ENCODE measurements at regions not wholly inside any gene's neighbourhood (a gene's known extent, or its start where the extent isn't known, plus 50 kb on each side); places are given as distances from the start of the nearest gene placed in this dataset.
"Not testable (repeated sequence)": the region's sequence is repeated elsewhere in the genome, so short reads cannot be mapped to it uniquely, and the experiment has no call there.

DNA sequence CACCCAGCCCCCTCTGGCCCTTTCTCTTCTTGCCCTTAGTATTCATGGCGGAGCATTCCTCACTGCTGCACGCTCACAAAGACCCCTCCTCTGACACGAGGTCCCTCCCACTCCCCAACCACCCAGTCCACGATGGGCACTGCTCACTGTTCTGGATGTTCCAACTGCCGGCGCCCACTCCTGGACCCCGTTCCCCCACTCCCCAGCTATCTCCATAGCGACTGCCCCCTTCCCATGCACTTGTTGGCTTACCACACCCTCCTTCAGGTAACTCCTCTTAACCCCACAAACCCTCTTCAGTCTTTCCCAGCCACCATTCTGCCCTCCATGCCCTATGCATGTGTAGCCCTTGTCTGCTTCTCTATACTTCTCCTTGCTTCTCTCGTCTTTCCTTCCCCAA, 961.5 kb upstream of the DEFB115 start:
- not testable (repeated sequence) for DNase-seq (ENCODE audit: low read depth)

GRCh38 chr20:30297878-30298595, 959.4 kb upstream of the DEFB115 start:
- not testable (repeated sequence) for DNase-seq (ENCODE audit: low read depth)

DNA sequence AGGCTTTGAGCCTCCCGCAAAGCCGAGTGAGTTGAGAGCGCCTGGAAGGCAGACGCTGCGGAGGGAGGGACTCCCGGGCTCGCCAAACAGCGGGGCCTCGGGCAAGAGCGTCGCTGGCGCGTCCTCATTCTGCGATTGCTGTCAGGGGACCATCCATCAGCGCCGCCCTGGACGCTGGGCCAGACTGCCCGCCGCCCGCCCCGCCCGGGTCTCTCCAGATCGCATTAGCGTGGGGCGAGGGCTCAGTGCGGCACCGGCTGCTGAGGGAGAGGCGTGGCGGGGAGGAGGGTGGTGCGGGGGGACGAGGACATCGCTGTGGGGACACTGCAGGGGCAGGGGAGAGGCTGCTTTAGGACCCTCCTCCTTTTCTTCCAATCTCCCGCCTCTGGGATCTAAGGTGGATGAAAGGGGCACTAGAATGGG, 957.2 kb upstream of the DEFB115 start:
- not testable (repeated sequence) for DNase-seq (ENCODE audit: low read depth)

GRCh38 chr20:30302786-30303185, 954.7 kb upstream of the DEFB115 start:
- not testable (repeated sequence) for DNase-seq (ENCODE audit: low read depth)

- DNase-seq (ENCODE audit: low read depth) = not testable (repeated sequence)
Observed at GRCh38 chr20:30309938-30310337, 947.5 kb upstream of the DEFB115 start.

GRCh38 chr20:30310385-30310784, 947.1 kb upstream of the DEFB115 start:
- not testable (repeated sequence) for DNase-seq (ENCODE audit: low read depth)

- not testable (repeated sequence) for DNase-seq (ENCODE audit: low read depth)
Observed at GRCh38 chr20:30312220-30312619, 945.2 kb upstream of the DEFB115 start.

- DNase-seq (ENCODE audit: low read depth) = not testable (repeated sequence)
Observed at GRCh38 chr20:30313660-30314059, 943.8 kb upstream of the DEFB115 start.

GRCh38 chr20:30316063-30316462, 941.4 kb upstream of the DEFB115 start:
- not testable (repeated sequence) for DNase-seq (ENCODE audit: low read depth)

DNA sequence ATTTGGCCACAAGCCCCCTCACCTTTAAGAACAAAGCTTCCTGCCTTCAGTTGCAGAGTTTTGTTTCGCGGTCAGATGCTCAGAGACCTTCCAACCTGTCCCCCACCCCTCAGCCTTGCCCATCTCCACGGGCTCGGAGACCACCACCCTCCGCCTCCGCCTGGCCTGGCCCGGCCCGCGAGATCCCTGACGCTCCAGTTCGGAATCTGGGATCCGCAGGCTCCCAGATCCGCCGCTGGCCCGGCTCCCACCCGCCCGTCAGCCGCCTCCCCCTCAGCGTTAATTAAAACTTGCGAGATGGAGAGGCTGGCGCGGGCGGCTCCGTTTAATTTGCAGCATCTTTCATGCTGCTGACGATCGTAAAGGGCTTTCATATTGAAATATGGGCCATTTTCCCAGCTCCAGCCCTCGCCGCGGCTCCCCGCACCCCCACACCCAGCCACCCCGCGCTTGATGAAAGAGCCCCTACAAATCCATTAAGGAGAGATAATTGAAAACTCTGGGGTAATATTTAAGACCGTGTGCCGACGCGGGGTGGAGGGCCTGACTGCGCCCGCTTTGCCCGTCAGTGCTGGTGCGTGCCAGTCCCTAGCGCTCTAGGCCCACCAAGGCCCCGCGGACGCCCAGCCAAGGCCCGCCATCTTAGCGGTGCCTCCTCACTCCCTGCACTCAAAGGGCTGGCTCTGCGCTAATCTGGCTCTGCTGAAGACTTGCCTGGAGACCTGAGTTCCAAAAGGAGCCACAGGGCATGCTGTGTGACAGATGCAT, 940.7 kb upstream of the DEFB115 start:
- DNase-seq (ENCODE audit: low read depth) = not testable (repeated sequence)

DNA sequence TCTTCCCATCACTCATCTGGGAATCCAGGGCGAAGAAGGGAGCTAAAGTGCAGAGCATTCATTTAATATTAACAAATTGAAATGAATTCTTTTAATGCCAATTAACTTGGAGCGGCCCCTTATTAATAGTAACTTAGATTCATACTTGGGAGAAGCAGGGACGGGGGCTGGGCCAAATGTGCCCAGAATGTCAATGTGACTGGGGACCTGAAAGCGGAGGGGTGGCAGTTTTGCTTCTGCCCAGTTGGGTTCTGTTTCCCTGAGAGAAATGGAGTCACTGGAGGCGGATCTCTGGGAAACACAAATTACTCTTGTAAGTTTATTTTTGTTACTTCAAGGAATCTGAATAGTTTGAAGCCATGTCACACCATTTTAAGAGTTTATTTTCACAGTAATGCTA, 923.7 kb upstream of the DEFB115 start:
- not testable (repeated sequence) for DNase-seq (ENCODE audit: low read depth)

GRCh38 chr20:30337556-30337955, 919.9 kb upstream of the DEFB115 start:
- DNase-seq (ENCODE audit: low read depth) = not testable (repeated sequence)

DNA sequence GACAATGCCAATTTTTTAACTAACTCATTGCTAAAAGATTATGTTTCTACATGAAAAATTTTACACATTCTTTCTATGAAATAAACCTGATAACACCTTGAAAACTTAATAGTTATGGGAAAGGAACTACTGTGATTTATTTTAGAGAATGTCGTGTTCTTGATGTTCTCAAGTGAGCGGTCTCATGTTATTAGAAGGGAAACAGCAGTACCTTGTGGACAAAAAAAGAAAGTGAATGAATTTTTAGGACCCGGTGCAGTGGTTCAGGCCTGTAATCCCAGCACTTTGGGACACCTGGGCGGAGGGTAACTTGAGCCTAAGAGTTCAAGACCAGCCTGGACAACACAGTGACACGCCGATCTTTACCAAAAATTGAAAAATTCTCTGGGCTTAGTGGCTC, 908.5 kb upstream of the DEFB115 start:
- not testable (repeated sequence) for DNase-seq (ENCODE audit: low read depth)

DNA sequence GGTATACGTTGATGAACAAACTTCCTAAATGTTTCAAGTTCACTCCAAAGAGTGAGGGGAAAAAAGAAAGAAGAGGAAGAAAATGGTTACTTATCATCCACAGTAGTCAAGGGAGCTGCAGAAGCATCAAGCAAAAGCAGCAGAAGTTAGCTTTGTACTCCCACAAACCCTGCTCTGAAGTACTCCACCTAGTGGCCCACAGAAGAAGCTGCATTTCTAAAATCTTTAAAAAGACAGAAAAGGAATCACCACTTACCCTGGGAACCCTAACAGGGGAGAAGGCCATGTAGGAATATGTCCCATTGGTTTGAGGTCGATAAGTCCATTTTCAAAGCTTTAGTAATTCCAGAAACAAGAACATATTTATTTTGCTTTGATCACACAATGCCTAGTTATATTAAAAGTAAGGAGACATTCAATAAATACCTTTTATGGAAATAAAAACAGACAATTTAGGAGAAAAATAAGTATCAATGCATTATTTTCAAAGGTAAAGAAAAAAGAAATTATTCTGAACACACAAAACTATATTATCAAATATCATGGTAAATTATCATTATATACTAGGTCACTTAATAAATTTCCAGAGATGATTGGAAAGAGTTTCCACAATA, 900.5 kb upstream of the DEFB115 start:
- DNase-seq (ENCODE audit: low read depth) = not testable (repeated sequence)

DNA sequence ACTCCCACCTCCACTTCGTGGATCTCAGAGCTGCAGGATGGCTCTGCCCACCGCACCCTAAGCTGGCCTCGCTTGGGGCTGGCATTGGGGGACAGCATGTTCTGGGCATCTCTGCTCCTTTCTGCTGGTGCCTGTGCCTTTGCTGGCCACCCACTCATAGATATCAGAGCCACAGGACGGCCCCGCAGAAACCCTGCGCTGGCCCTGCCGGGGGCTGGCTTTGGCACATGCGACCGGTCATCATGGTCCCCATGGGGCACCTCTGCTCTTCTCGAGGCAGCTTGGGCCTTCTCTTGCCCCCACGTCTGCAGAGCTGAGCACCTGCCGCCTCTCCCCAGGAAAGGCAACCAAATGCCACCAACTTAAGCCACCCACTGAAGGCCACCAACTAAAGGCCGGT, 895.7 kb upstream of the DEFB115 start:
- DNase-seq (ENCODE audit: low read depth) = not testable (repeated sequence)

DNA sequence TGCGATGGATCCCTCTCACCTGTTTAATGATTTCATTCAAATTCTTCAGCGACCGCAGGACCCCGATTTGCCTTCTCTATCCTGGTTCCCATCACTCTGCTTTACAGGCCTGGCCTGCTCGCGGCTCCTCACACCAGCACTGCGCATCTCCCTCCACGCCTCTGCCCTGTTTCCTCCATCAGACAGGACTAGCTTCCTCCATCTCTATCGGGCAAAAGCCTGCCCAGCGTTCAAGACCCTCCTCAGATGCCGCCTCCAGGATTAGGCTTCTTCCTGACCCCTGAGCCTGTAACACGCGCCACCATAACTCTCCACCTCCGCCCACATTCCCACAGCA, 881.1 kb upstream of the DEFB115 start:
- not testable (repeated sequence) for DNase-seq (ENCODE audit: low read depth)

GRCh38 chr20:30376767-30377658, 880.5 kb upstream of the DEFB115 start:
- peak; percentile 90 for DNase-seq (ENCODE audit: low read depth)

GRCh38 chr20:30378317-30378716, 879.1 kb upstream of the DEFB115 start:
- not testable (repeated sequence) for DNase-seq (ENCODE audit: low read depth)

DNA sequence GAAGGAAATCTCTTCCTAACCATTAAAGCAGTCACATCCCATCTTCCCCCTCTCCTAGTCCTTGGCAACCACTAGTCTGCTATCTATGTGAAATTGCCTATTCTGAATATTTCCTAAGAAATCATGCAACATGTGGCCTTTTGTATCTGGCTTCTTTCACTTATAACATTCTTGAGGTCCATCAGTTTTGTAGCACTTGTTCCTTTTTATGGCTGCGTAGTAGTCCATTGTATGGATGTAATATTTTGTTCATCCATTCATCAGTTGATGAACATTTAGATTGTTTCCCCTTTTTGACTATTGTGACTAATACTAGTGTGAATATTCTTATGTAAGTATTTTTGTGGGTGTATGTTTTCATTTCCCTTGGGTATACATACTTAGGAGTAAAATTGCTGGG, 878.7 kb upstream of the DEFB115 start:
- not testable (repeated sequence) for DNase-seq (ENCODE audit: low read depth)

DNA sequence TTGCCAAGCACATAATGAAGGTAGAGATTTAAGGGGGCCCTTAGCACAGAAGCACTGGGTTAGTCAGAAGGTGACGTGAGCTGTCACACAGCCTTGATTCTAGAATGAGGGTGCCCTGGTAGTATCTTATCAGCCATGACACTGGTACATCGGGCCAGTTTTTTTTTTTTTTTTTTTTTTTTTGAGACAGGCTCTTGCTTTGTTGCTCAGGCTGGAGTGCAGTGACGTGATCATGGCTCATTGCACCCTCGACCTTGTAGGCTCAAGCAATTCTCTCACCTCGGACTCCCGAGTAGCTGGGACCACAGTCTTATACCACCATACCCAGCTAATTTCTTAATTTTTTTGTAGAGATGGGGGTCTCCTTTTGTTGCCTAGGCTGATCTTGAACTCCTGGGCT, 872.6 kb upstream of the DEFB115 start:
- not testable (repeated sequence) for DNase-seq (ENCODE audit: low read depth)

- DNase-seq (ENCODE audit: low read depth) = not testable (repeated sequence)
Observed at GRCh38 chr20:30386099-30386498, 871.4 kb upstream of the DEFB115 start.

DNA sequence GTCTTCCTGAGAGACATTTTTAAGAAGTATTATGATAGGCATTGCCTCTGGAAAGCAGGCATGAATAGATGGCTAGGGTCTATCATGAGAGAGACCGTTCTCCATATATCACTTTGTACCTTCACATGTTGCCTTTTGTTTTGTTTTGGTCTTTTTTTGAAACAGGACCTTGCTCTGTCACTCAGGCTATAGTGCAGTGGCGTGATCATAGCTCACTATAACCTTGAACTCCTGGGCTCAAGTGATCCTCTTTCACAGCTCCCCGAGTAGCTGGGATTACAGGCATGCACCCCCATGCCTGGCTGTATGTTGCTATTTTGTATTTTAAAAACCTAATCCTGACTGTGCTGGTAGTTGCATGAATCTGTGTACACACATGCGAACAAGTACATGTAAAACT, 869.6 kb upstream of the DEFB115 start:
- DNase-seq (ENCODE audit: low read depth) = not testable (repeated sequence)

Measured in Daoy (cell line).